ENCODE measurements at regions not wholly inside any gene's neighbourhood (a gene's known extent, or its start where the extent isn't known, plus 50 kb on each side); places are given as distances from the start of the nearest gene placed in this dataset.
"Not testable (repeated sequence)": the region's sequence is repeated elsewhere in the genome, so short reads cannot be mapped to it uniquely, and the experiment has no call there.

GRCh38 chr10:117458571-117458970, 83.3 kb upstream of the PDZD8 start:
- FAIRE-seq = no peak
- no peak for TF ChIP-seq CTCF (IDR thresholded peaks at IDR 0.05; ENCODE audit: insufficient read depth, missing control alignments)
- DNase-seq (ENCODE audit: insufficient read length, low spot score) = no peak

GRCh38 chr10:117457932-117458331, 82.7 kb upstream of the PDZD8 start:
- TF ChIP-seq CTCF (IDR thresholded peaks at IDR 0.05; ENCODE audit: insufficient read depth, missing control alignments) = no peak

GRCh38 chr10:117457071-117457810, 82.0 kb upstream of the PDZD8 start:
- FAIRE-seq = no peak
- no peak for TF ChIP-seq CTCF (IDR thresholded peaks at IDR 0.05; ENCODE audit: insufficient read depth, missing control alignments)
- DNase-seq (ENCODE audit: insufficient read length, low spot score) = no peak

More at GRCh38 chr10:117457932-117458331, 82.7 kb upstream of the PDZD8 start:
- DNase-seq (ENCODE audit: insufficient read length, low spot score) (no peak), FAIRE-seq (no peak)

GRCh38 chr10:117455346-117455745, 80.1 kb upstream of the PDZD8 start:
- no peak for TF ChIP-seq CTCF (IDR thresholded peaks at IDR 0.05; ENCODE audit: insufficient read depth, missing control alignments)
- no peak for FAIRE-seq
- no peak for DNase-seq (ENCODE audit: insufficient read length, low spot score)

GRCh38 chr10:117454502-117454901, 79.3 kb upstream of the PDZD8 start:
- TF ChIP-seq CTCF (IDR thresholded peaks at IDR 0.05; ENCODE audit: insufficient read depth, missing control alignments) = no peak
- FAIRE-seq (no peak), DNase-seq (ENCODE audit: insufficient read length, low spot score) (no peak)

- FAIRE-seq; DNase-seq (ENCODE audit: insufficient read length, low spot score): not testable (repeated sequence)
Observed at GRCh38 chr10:117453484-117453883, 78.2 kb upstream of the PDZD8 start.

- DNase-seq (ENCODE audit: insufficient read length, low spot score) (no peak), FAIRE-seq (no peak)
- TF ChIP-seq CTCF (IDR thresholded peaks at IDR 0.05; ENCODE audit: insufficient read depth, missing control alignments) = no peak
Observed at GRCh38 chr10:117450940-117451339, 75.7 kb upstream of the PDZD8 start.
